PC-3 (cell line): ENCODE measurements at regions not wholly inside any gene's neighbourhood (a gene's known extent, or its start where the extent isn't known, plus 50 kb on each side); places are given as distances from the start of the nearest gene placed in this dataset.

Experiments used
- ATAC-seq: fragments of 200-7000 bp; cut with Tn5 transposase; 2 replicates; pipeline ENCODE4 v1.9.1; 2020; ENCODE audit warnings: mild to moderate bottlenecking, moderate library complexity
- BruUV-seq: library from RNA; stranded (reverse); fragments of 400-500 nt; replicated peaks from 2 replicates; lab custom pipeline; 2021; lab: Mats Ljungman, UMichigan
- CTCF ChIA-PET: fragments of 300-600 bp; sonication (Branson Sonifier 250); formaldehyde crosslinking; loops from one replicate; lab custom pipeline; 2022; ENCODE audit warnings: antibody characterized with exemption; lab: Charles Lee
- POLR2A ChIA-PET: fragments of 300-600 bp; sonication (Branson Sonifier 250); formaldehyde crosslinking; loops from one replicate; lab custom pipeline; 2022; ENCODE audit warnings: antibody characterized with exemption; ENCODE audit not compliant: unreplicated experiment; lab: Charles Lee
- DNase-seq: peaks from one replicate; pipeline ENCODE4 v3.0.0-alpha.2; 2015
- H2AFZ ChIP-seq: fragments of 300-600 bp; sonication (generic); 2 replicates; pipeline ENCODE4 v1.6.0; 2016; ENCODE audit warnings: antibody characterized with exemption, low read length
- H3F3A ChIP-seq: fragments of 300-600 bp; sonication (generic); one replicate; pipeline ENCODE4 v1.6.0; 2017; ENCODE audit warnings: antibody characterized with exemption, low read length, control low read depth, mild to moderate bottlenecking; ENCODE audit not compliant: unreplicated experiment
- H3K27ac ChIP-seq: fragments of 300-600 bp; sonication (generic); 2 replicates; pipeline ENCODE4 v1.5.1; 2016; ENCODE audit warnings: mild to moderate bottlenecking, low read length
- H3K27me3 ChIP-seq: fragments of 300-600 bp; sonication (generic); 2 replicates; pipeline ENCODE4 v1.6.1; 2016; ENCODE audit warnings: low read length, mixed read lengths
- H3K36me3 ChIP-seq: fragments of 300-600 bp; sonication (generic); 2 replicates; pipeline ENCODE4 v1.6.1; 2016; ENCODE audit warnings: low read depth, mixed run types, low read length, mixed read lengths
- H3K4me1 ChIP-seq: fragments of 300-600 bp; sonication (generic); 2 replicates; pipeline ENCODE4 v1.5.1; 2016; ENCODE audit warnings: low read length; ENCODE audit not compliant: insufficient read depth
- H3K4me2 ChIP-seq: fragments of 300-600 bp; sonication (generic); 2 replicates; pipeline ENCODE4 v1.6.0; 2016; ENCODE audit warnings: low read length
- H3K4me3 ChIP-seq: fragments of 300-600 bp; sonication (generic); 2 replicates; pipeline ENCODE4 v1.5.1; 2016; ENCODE audit warnings: mild to moderate bottlenecking, low read length, mixed read lengths
- H3K79me2 ChIP-seq: fragments of 300-600 bp; sonication (generic); 2 replicates; pipeline ENCODE4 v1.6.1; 2017; ENCODE audit warnings: low read length, mixed read lengths
- H3K9ac ChIP-seq: fragments of 300-600 bp; sonication (generic); 2 replicates; pipeline ENCODE4 v1.6.0; 2016; ENCODE audit warnings: mild to moderate bottlenecking, low read length
- H3K9me2 ChIP-seq: fragments of 300-600 bp; sonication (generic); replicated peaks from 2 replicates; pipeline ENCODE4 v1.6.1; 2016; ENCODE audit warnings: mixed run types, low read length, mixed read lengths
- H3K9me3 ChIP-seq: fragments of 300-600 bp; sonication (generic); 2 replicates; pipeline ENCODE4 v1.6.1; 2016; ENCODE audit warnings: low read length, mixed read lengths
- H4K20me1 ChIP-seq: fragments of 300-600 bp; sonication (generic); 2 replicates; pipeline ENCODE4 v1.6.1; 2016; ENCODE audit warnings: low read length, mixed read lengths
- EZH2 ChIP-seq: fragments of 300-600 bp; sonication (generic); IDR thresholded peaks from one replicate; pipeline ENCODE4 v1.6.1; 2017; ENCODE audit warnings: antibody characterized with exemption, mild to moderate bottlenecking, low read length; ENCODE audit not compliant: unreplicated experiment
- EZH2phosphoT487 ChIP-seq: fragments of 300-600 bp; sonication (generic); IDR thresholded peaks from 2 replicates; pipeline ENCODE4 v1.6.1; 2018; ENCODE audit warnings: mild to moderate bottlenecking, antibody characterized with exemption, low read length, borderline replicate concordance
- intact Hi-C: fragments of 100-400 bp; cut with micrococcal nuclease; formaldehyde crosslinking; loops from 2 replicates; pipeline ENCODE4 v1.9.0; 2023
- TF ChIP-seq, protein P1 (sequence below): fragments of 300-600 bp; sonication (generic); conservative IDR thresholded peaks from 2 replicates; pipeline ENCODE4 v1.5.1; 2017; ENCODE audit warnings: antibody characterized with exemption, low read depth, mild to moderate bottlenecking, low read length

DNA sequence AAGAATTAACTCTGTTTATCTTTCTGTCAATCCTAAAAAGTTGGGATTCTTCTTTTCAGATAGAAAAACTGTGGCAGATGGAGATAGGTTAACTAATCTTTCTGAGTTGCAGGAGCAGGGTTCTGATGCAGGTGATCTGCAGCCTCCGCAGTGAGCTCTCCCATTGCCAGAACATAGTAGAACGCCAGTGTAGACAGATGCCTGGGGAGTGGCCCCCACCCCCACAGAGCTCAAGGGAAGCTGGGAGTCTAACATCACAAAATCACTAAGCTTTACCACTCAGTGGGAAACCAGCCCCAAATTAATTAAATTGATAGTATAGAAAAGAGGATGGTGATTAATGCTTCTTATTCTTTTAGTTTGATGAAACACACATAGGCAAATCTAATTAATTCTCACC lies 295.0 kb upstream of the ATP10A start:
- POLR2A ChIA-PET: no interaction called here
- intact Hi-C loops: no loop called here
- CTCF ChIA-PET: no interaction called here
- Histone ChIP-seq H3K27ac (no peak overlapping the region), H3K36me3 (no peaks in the 10 kb centered on the region), H3K4me2 (no peak overlapping the region), H3K9me2 (no peaks in the 10 kb centered on the region), H3F3A (no peaks in the 10 kb centered on the region), H4K20me1 (no peaks in the 10 kb centered on the region), H3K27me3 (peaks cover 19% of the 10 kb centered on the region; the same call in 1 of the 2 replicates), H2AFZ (no peak overlapping the region), H3K79me2 (no peaks in the 10 kb centered on the region), H3K4me1 (no peaks in the 10 kb centered on the region), H3K9ac (no peak overlapping the region), H3K9me3 (0 out of 2 replicates have a peak, but pooled peaks cover 2% of the 10 kb centered on the region), H3K4me3 (no peak overlapping the region)
- DNase-seq (no peak), ATAC-seq (no peak)
- no TSS peak for BruUV-seq
- TF ChIP-seq, protein P1, sequence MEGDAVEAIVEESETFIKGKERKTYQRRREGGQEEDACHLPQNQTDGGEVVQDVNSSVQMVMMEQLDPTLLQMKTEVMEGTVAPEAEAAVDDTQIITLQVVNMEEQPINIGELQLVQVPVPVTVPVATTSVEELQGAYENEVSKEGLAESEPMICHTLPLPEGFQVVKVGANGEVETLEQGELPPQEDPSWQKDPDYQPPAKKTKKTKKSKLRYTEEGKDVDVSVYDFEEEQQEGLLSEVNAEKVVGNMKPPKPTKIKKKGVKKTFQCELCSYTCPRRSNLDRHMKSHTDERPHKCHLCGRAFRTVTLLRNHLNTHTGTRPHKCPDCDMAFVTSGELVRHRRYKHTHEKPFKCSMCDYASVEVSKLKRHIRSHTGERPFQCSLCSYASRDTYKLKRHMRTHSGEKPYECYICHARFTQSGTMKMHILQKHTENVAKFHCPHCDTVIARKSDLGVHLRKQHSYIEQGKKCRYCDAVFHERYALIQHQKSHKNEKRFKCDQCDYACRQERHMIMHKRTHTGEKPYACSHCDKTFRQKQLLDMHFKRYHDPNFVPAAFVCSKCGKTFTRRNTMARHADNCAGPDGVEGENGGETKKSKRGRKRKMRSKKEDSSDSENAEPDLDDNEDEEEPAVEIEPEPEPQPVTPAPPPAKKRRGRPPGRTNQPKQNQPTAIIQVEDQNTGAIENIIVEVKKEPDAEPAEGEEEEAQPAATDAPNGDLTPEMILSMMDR: no peak
- TF ChIP-seq EZH2phosphoT487 (no peak), EZH2 (no peak)

DNA sequence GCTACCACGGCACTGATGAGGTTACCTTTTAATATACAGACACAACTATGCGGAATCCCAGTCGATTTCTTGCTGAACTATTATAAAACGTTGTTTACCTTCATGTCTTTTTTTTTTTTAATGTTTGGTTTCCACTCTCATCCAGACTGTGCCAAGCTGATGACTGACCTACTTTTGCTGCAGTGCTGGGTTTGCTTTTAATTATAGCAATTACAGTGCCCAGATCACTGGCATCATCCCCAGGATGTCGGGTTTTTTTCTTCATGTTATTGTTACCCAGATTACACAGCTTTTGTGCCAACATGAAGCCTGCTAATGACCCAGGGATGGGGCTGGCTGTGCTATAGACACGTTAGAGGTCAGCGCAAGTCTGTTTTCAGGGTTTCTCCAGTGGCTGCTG lies 294.0 kb upstream of the ATP10A start:
- DNase-seq: no peak
- ATAC-seq: no peak
- Histone ChIP-seq H3K36me3 (no peaks in the 10 kb centered on the region), H3K27me3 (peaks cover 19% of the 10 kb centered on the region; the same call in 1 of the 2 replicates), H3K9me2 (no peaks in the 10 kb centered on the region), H4K20me1 (no peaks in the 10 kb centered on the region), H3K9me3 (no peaks in the 10 kb centered on the region), H3K4me3 (no peak overlapping the region), H3K27ac (no peak overlapping the region), H3K79me2 (no peaks in the 10 kb centered on the region), H3K9ac (no peak overlapping the region), H2AFZ (no peak overlapping the region), H3F3A (no peaks in the 10 kb centered on the region), H3K4me2 (no peak overlapping the region), H3K4me1 (no peaks in the 10 kb centered on the region)
- BruUV-seq: no TSS peak
- intact Hi-C loops: no loop called here
- TF ChIP-seq EZH2 (no peak), EZH2phosphoT487 (no peak)
- TF ChIP-seq, protein P1: no peak
- ChIA-PET CTCF (no interaction called here), POLR2A (no interaction called here)

DNA sequence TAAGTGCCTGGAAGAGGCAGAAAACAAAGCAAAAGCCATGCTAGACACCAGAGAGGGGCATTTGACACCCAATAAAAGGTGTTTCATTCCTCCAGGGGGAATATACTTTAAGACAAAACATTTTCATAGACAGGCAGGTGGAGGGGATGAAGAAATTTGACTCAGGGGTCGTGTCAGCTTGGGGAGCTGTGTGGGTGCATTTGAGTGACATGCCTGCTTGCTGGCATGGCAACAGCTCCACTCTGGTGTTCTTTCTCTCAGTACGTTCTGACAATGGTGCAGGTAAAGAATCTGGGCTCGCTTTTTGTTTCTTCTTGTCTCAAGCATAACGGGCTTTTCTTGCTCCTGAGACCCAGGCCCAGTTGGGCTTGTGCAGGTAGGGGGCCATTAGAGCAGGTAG lies 292.9 kb upstream of the ATP10A start:
- BruUV-seq: no TSS peak
- POLR2A ChIA-PET: no interaction called here
- ATAC-seq: no peak

More for the DNA sequence above, 292.9 kb upstream of the ATP10A start:
- no peak overlapping the region for H3K9ac ChIP-seq
- no peak overlapping the region for H3K4me3 ChIP-seq
- no peaks in the 10 kb centered on the region for H3K9me3 ChIP-seq
- H3F3A ChIP-seq: no peaks in the 10 kb centered on the region
- H3K4me2 ChIP-seq: no peak overlapping the region
- H3K79me2 ChIP-seq: no peaks in the 10 kb centered on the region
- no peaks in the 10 kb centered on the region for H3K4me1 ChIP-seq
- no peak for DNase-seq
- CTCF ChIA-PET: no interaction called here
- intact Hi-C loops: no loop called here
- no peaks in the 10 kb centered on the region for H3K9me2 ChIP-seq
- H3K27ac ChIP-seq: no peak overlapping the region
- H2AFZ ChIP-seq: no peak overlapping the region
- no peaks in the 10 kb centered on the region for H3K36me3 ChIP-seq
- peaks cover 19% of the 10 kb centered on the region; the same call in 1 of the 2 replicates for H3K27me3 ChIP-seq
- no peaks in the 10 kb centered on the region for H4K20me1 ChIP-seq
- TF ChIP-seq, protein P1: no peak
- TF ChIP-seq EZH2: no peak
- TF ChIP-seq EZH2phosphoT487: no peak
